GM18868 (cell line): ENCODE measurements at regions not wholly inside any gene's neighbourhood (a gene's known extent, or its start where the extent isn't known, plus 50 kb on each side); places are given as distances from the start of the nearest gene placed in this dataset.
"Not testable (repeated sequence)": the region's sequence is repeated elsewhere in the genome, so short reads cannot be mapped to it uniquely, and the experiment has no call there.

ENCODE experiments used
- ATAC-seq: cut with Tn5 transposase; IDR thresholded peaks from one replicate; pipeline ENCODE4 v1.9.1; 2021; ENCODE audit warnings: mild to moderate bottlenecking, moderate library complexity; ENCODE audit not compliant: unreplicated experiment

- no peak for ATAC-seq
Observed at GRCh38 chr10:2592360-2593160, 474.8 kb upstream of the PFKP start.

- ATAC-seq = no peak
Observed at GRCh38 chr10:2589196-2589595, 478.2 kb upstream of the PFKP start.

- no peak for ATAC-seq
Observed at GRCh38 chr10:2584385-2584784, 483.0 kb upstream of the PFKP start.

- no peak for ATAC-seq
Observed at GRCh38 chr10:2576892-2577291, 490.5 kb upstream of the PFKP start.

- ATAC-seq = no peak
Observed at GRCh38 chr10:2575460-2575859, 491.9 kb upstream of the PFKP start.

- ATAC-seq = no peak
Observed at GRCh38 chr10:2572611-2573010, 494.7 kb upstream of the PFKP start.

DNA sequence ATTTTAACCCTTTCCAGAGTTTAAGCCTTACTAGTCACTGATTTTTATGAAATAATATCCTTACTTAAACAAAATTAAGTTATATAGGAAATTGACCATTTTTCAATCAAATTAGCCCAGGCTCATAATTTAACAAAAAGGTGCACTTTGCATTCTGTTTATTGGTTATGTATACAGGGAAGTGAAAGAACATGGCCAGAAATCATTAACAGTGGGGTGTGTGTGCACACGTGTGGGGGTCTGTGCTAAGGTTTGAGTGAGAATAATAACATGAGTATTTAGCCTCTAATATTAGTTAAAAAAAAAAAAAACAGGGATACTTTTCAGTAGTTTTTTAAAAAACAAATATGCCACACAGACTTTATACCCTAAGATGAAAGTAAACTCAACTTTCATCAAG is 510.5 kb upstream of the PFKP start:
- ATAC-seq = no peak

DNA sequence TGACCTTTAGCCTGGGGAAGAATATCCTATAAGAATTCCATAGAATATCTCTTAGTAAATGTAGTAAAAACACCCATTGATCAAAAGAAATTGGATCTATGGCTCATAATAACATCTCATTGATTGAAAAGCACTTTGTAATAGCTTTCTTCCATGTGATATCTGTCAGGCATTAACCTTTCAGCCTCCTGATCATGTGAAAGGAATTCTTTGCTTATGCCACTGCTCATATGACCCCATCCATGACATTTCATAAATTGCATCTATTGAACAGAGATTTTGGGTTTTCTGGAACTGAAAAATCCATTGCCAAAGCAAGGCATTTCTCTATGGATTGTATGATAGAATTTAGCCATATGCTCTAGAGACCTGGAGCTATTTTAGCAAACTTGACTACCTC is 519.3 kb upstream of the PFKP start:
- no peak for ATAC-seq

DNA sequence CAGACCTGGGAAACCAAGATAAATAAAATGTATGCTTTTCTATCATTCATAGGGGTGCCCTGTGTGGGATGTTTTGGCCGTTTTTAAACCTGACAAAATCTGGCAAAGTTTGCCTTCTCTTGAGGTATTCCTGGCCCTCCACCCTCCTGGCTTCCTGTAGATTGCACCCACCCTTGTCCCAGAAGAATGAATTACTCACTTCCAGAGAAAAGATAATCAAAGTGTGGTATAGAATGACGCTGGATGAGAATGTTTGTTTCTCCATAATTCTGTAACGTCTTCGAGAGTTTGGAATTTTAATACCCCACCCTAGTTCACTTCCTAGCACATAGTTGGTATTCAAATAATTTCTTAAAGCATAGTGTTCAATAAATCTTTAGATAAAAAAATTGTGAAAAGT is 519.7 kb upstream of the PFKP start:
- ATAC-seq = no peak

DNA sequence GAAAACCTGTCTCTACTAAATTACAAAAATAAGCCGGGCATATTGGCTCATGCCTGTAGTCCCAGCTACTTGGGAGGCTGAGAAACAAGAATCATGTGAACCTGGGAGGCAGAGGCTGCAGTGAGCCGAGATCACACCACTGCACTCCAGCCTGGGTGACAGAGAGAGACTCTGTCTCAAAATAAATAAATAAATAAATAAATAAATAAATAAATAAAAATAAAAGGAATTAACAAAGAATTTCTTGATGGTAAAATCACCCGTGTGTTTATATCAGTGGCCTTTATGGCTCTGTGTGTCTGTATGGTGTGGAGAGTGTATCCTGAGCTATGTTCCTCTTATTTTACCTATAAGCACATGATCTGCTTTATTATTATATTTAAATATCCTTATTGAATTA is 520.5 kb upstream of the PFKP start:
- not testable (repeated sequence) for ATAC-seq

GRCh38 chr10:2543974-2544373 is 523.4 kb upstream of the PFKP start:
- ATAC-seq = no peak

DNA sequence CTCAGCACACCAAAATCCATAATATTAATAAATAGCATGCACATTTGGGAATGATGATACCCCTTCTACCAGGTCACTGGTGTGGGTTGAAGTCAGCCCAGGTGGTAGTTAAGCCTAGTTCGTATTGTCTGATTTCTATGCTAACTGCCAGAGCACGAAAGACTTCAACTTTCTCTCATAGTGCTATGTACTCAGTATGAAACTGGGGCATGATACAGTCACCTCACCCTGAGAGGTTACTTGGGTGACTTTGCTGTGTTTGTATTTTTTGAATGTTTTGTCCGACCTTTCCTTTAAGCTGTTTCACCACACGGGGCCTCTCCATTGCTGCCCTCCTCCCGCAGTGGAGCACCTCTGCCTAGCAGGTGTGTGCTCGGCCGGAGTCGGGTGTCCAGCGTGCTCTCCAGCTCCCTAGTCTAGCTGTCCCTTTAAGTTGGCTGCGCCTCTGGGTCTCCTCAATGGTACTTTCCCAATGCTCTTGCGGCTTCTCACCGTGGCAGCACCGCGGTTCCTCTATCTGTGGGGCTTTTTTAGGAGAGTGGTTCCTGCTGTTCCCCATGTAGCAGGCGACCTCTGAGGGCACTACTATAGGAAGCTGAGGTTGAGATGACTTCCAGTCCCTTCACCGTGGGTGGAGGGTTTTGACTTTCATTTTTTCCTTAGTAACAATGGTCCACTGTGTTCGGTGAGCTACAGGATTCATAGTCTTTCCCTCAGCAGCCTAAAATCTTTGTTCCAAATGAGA is 524.0 kb upstream of the PFKP start:
- no peak for ATAC-seq

- no peak for ATAC-seq
Observed at GRCh38 chr10:2541176-2541575, 526.2 kb upstream of the PFKP start.

GRCh38 chr10:2529945-2530344 is 537.4 kb upstream of the PFKP start:
- ATAC-seq = no peak

GRCh38 chr10:2525781-2526180 is 541.6 kb upstream of the PFKP start:
- ATAC-seq = no peak

GRCh38 chr10:2519139-2519538 is 548.2 kb upstream of the PFKP start:
- no peak for ATAC-seq

- ATAC-seq = no peak
Observed at GRCh38 chr10:2509081-2509531, 558.2 kb upstream of the PFKP start.

DNA sequence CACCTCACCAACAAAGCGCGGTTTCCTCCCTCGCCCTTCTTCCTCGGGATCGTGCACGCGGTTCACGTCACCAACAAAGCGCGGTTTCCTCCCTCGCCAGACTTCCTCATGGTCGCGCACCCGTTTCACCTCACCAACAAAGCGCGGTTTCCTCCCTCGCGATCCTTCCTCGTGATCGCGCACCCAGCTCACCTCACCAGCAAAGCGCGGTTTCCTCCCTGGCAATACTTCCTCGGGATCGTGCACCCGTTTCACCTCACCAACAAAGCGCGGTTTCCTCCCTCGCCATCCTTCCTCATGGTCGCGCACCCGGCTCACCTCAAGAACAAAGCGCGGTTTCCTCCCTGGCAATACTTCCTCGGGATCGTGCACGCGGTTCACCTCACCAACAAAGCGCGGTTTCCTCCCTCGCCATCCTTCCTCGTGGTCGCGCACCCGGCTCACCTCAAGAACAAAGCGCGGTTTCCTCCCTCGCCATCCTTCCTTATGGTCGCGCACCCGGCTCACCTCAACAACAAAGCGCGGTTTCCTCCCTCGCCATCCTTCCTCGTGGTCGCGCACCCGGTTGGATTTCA is 565.9 kb upstream of the PFKP start:
- ATAC-seq = not testable (repeated sequence)

GRCh38 chr10:2494399-2494798 is 572.9 kb upstream of the PFKP start:
- no peak for ATAC-seq

- ATAC-seq = no peak
Observed at GRCh38 chr10:2488446-2489005, 578.8 kb upstream of the PFKP start.

DNA sequence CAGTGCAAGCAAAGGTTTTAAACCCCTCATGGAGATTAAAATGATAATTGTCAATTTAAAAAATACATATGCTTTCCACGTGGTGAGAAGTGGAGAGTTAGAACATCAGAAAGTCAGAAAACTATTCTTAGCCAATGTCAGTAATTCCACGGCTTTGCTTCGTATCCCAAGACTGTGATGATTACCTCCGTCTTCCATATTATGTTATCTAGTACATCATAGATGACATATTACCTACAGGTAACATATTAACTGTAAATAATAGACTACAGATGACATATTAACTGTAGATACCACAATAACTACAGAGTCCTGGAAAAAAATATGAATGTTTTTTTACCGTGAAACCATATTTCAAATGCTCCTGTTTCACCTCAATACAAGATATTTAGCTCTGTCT is 579.4 kb upstream of the PFKP start:
- ATAC-seq = no peak

DNA sequence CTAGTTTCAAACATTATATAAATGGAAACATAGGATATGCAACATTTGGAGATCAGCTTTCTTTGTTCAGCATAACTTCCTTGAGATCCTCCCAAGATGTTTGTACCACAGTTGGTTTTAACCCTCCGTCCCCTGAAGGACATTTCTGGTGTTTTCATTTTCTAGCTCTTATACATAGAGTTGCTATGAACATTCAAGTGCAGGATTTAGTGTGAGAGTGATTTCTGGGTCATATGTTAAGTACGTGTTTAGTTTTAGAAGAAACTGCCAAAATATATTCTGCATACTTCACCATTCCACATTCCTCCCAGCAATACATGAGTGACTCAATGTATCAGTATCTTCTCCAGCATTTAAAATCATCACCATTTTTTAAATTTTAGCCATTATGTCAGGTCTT is 588.7 kb upstream of the PFKP start:
- ATAC-seq = no peak
